ENCODE measurements at regions not wholly inside any gene's neighbourhood (a gene's known extent, or its start where the extent isn't known, plus 50 kb on each side); places are given as distances from the start of the nearest gene placed in this dataset.

DNA sequence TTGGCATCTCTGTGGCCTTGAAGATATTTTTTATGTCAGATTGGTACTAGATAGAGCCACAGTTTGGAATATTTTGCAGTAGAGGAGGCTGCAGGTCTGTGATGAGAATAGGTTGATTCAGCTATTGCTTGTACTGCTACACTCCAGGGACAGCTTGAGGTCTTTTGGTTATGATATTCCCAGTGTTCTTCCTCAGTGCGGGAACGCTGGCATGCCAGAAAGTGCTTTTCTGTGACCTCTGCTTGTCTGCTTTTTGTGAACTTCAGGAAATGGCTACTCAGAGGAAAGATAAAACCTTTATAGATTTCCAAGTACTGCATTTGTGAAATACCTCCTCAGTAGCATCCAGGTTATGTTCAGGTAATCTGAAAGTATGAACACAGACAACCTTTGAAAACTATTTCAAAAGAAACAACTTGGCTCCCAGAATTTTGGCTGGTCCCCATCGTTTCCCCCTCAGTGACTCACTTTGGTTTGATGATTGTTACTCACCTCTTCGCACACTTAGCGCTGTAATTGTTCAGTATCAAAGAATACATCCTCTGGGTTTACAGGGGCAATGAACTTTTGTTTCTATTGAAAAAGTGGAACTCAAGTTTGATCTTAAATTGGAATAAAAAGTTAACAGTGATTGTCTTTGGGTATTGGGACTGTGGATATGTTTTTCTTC lies 191.4 kb downstream of the HIPK3 start:
- no peak overlapping the region for H3K4me2 ChIP-seq (ENCODE audit: low read length)
- H3K23ac ChIP-seq (ENCODE audit: low read length): no peak overlapping the region

DNA sequence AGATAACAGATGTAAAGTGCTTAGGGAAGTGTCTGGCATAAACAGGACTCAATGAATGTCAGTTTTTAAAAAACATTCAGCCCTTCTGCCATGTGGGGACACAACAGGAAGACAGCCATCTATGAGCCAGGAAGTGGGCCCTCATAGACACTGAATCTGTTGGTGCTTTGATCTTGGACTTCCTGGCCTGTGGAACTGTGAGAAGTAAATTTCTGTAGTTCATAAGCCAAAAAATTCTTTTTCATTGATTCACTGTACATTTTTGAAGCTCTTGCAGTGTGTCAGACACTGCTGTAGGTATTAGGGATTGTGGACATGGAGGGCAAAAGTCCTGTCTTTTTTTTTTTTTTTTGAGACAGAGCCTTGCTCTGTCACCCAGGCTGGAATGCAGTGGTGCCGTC lies 188.6 kb downstream of the HIPK3 start:
- no CpG with 5 or more reads among the region's 1 CpG for WGBS (ENCODE audit: extremely low coverage, insufficient coverage, low lambda C conversion rate)
- no peak overlapping the region for H2BK5ac ChIP-seq (ENCODE audit: low read length)
- no peak overlapping the region for H3K4ac ChIP-seq (ENCODE audit: low read depth, low read length)
- H3K4me1 ChIP-seq (ENCODE audit: control insufficient read depth, low read depth, low read length): no peaks in the 10 kb centered on the region
- H3K27me3 ChIP-seq (ENCODE audit: insufficient read depth, low read length, poor library complexity): no peaks in the 10 kb centered on the region
- H2AK5ac ChIP-seq (ENCODE audit: low read length): no peak overlapping the region
- H3K18ac ChIP-seq (ENCODE audit: low read length): no peak overlapping the region
- no peak overlapping the region for H3K23ac ChIP-seq (ENCODE audit: low read length)
- H3K4me3 ChIP-seq (ENCODE audit: low read length): no peak overlapping the region
- H3K4me2 ChIP-seq (ENCODE audit: low read length): no peak overlapping the region
- no peak overlapping the region for H3K27ac ChIP-seq (ENCODE audit: low read depth, low read length)
- no peak overlapping the region for H3K9ac ChIP-seq (ENCODE audit: low read length)
- H3K79me1 ChIP-seq (ENCODE audit: low read length): no peaks in the 10 kb centered on the region
- no peak overlapping the region for H4K5ac ChIP-seq (ENCODE audit: low read length)
- H3K79me2 ChIP-seq (ENCODE audit: control insufficient read depth, insufficient read depth, low read length): no peaks in the 10 kb centered on the region
- no peaks in the 10 kb centered on the region for H3K36me3 ChIP-seq (ENCODE audit: control insufficient read depth, insufficient read depth, low read length)
- no peak overlapping the region for H3K56ac ChIP-seq (ENCODE audit: low read length)
- H2BK15ac ChIP-seq (replicated peaks; ENCODE audit: low read depth): no peak overlapping the region
- H2BK120ac ChIP-seq (ENCODE audit: low read depth, low read length): no peak overlapping the region
- H4K8ac ChIP-seq (ENCODE audit: low read depth, low read length): no peak overlapping the region
- DNase-seq: no peak

More for the DNA sequence above, 191.4 kb downstream of the HIPK3 start:
- Histone ChIP-seq H3K4ac (ENCODE audit: low read depth, low read length) (no peak overlapping the region), H3K79me2 (ENCODE audit: control insufficient read depth, insufficient read depth, low read length) (no peaks in the 10 kb centered on the region), H3K27me3 (ENCODE audit: insufficient read depth, low read length, poor library complexity) (no peaks in the 10 kb centered on the region), H2BK15ac (replicated peaks; ENCODE audit: low read depth) (no peak overlapping the region), H4K8ac (ENCODE audit: low read depth, low read length) (no peak overlapping the region), H3K4me3 (ENCODE audit: low read length) (no peak overlapping the region), H3K27ac (ENCODE audit: low read depth, low read length) (no peak overlapping the region), H3K18ac (ENCODE audit: low read length) (no peak overlapping the region), H3K9ac (ENCODE audit: low read length) (no peak overlapping the region), H3K79me1 (ENCODE audit: low read length) (no peaks in the 10 kb centered on the region), H3K36me3 (ENCODE audit: control insufficient read depth, insufficient read depth, low read length) (no peaks in the 10 kb centered on the region), H3K4me1 (ENCODE audit: control insufficient read depth, low read depth, low read length) (no peaks in the 10 kb centered on the region), H4K5ac (ENCODE audit: low read length) (no peak overlapping the region), H2AK5ac (ENCODE audit: low read length) (no peak overlapping the region), H2BK120ac (ENCODE audit: low read depth, low read length) (no peak overlapping the region), H2BK5ac (ENCODE audit: low read length) (no peak overlapping the region), H3K56ac (ENCODE audit: low read length) (no peak overlapping the region)
- WGBS (ENCODE audit: extremely low coverage, insufficient coverage, low lambda C conversion rate): no CpG with 5 or more reads among the region's 5 CpGs
- no peak for DNase-seq

DNA sequence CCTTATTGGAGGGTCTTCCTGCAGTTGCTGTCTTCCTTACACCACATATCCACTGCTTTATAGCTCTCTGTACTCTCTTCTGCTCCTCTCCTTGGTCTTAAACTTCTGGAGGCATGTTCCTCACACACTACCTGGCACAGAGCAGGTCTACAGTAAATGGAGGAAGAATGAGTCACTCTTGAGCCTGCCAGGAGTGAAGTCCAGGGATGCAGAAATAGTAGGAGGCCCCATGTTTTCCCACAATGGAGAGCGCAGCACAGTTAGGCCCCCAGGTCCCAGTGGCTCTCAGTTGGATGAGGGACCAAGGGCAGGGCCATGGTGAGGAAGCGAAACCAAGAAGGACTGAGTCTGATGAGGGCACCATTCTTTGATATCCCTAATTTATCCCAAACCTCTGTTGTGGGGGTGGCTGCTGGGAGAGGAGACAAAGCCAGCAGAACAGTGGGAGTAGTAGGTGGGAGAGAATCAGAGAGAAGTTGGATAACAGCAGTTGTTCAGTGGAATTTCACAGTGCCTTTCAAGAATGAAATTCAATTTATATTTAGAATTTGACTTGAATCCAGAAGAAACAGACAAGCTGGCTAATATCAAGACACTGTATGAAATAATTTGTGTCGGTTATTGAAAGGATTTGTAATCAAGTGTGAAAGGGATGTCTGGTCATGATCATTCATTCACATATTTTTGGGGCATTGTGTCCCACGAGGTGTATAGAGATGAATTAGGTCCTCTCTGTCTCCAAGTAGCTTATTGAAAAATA lies 187.8 kb downstream of the HIPK3 start:
- no peak overlapping the region for H3K18ac ChIP-seq (ENCODE audit: low read length)
- H2AK5ac ChIP-seq (ENCODE audit: low read length): no peak overlapping the region
- no peak overlapping the region for H3K4me3 ChIP-seq (ENCODE audit: low read length)
- H3K4me1 ChIP-seq (ENCODE audit: control insufficient read depth, low read depth, low read length): no peaks in the 10 kb centered on the region
- no peaks in the 10 kb centered on the region for H3K36me3 ChIP-seq (ENCODE audit: control insufficient read depth, insufficient read depth, low read length)
- H4K8ac ChIP-seq (ENCODE audit: low read depth, low read length): no peak overlapping the region
- no peak overlapping the region for H3K56ac ChIP-seq (ENCODE audit: low read length)
- H3K4ac ChIP-seq (ENCODE audit: low read depth, low read length): no peak overlapping the region
- H2BK15ac ChIP-seq (replicated peaks; ENCODE audit: low read depth): no peak overlapping the region
- no peak for DNase-seq
- WGBS (ENCODE audit: extremely low coverage, insufficient coverage, low lambda C conversion rate): no CpG with 5 or more reads among the region's 4 CpGs
- no peak overlapping the region for H2BK5ac ChIP-seq (ENCODE audit: low read length)
- H3K9ac ChIP-seq (ENCODE audit: low read length): no peak overlapping the region
- H2BK120ac ChIP-seq (ENCODE audit: low read depth, low read length): no peak overlapping the region
- H3K23ac ChIP-seq (ENCODE audit: low read length): no peak overlapping the region
- H3K79me2 ChIP-seq (ENCODE audit: control insufficient read depth, insufficient read depth, low read length): no peaks in the 10 kb centered on the region
- H4K5ac ChIP-seq (ENCODE audit: low read length): no peak overlapping the region
- no peak overlapping the region for H3K27ac ChIP-seq (ENCODE audit: low read depth, low read length)
- H3K4me2 ChIP-seq (ENCODE audit: low read length): no peak overlapping the region
- H3K79me1 ChIP-seq (ENCODE audit: low read length): no peaks in the 10 kb centered on the region
- no peaks in the 10 kb centered on the region for H3K27me3 ChIP-seq (ENCODE audit: insufficient read depth, low read length, poor library complexity)

DNA sequence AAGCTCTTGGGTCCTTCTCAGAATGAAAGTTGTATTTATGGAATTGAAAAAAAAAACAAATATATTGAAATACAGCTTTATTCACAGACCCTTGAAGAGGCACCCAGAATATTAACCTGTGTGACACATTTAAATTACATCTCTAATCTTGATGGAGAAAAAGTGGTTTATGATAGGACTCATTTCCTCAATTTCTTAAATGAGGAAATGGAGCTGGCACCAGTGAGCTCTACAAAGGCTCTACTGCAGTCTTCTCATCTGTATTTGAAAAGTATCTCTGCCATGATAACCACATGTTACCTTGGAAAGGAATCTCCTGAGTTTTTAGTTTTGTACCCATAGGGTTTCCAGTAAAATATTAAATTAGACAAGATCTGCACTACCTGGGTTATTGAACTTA lies 186.5 kb downstream of the HIPK3 start:
- no peak overlapping the region for H4K8ac ChIP-seq (ENCODE audit: low read depth, low read length)

DNA sequence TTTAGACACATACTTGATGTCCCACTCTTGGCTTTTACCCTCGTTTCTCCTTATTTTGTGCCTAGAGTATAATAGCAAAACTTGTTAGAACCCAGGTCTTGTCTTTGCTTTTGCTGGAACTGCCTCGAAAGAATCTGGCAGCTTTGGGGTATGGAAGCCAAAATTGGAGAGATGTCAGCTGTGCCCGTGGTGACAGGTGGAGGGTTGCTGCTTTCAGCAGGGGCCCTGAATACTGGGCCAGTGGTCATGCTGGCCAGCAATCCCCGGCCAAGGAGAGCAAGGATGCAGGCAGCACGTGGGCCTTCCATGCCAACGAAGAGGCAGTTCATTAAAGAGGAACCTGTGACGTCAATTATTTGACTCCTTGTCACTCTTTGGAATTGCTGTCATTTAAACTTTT lies 181.1 kb downstream of the HIPK3 start:
- no peak overlapping the region for H3K4ac ChIP-seq (ENCODE audit: low read depth, low read length)
- H3K56ac ChIP-seq (ENCODE audit: low read length): no peak overlapping the region
- H4K5ac ChIP-seq (ENCODE audit: low read length): no peak overlapping the region
- H3K23ac ChIP-seq (ENCODE audit: low read length): no peak overlapping the region
- no peak overlapping the region for H2BK5ac ChIP-seq (ENCODE audit: low read length)
- no peak overlapping the region for H4K8ac ChIP-seq (ENCODE audit: low read depth, low read length)
- no peak overlapping the region for H3K18ac ChIP-seq (ENCODE audit: low read length)
- H3K27me3 ChIP-seq (ENCODE audit: insufficient read depth, low read length, poor library complexity): no peaks in the 10 kb centered on the region
- H3K27ac ChIP-seq (ENCODE audit: low read depth, low read length): no peak overlapping the region
- no peaks in the 10 kb centered on the region for H3K79me1 ChIP-seq (ENCODE audit: low read length)
- H2BK120ac ChIP-seq (ENCODE audit: low read depth, low read length): no peak overlapping the region
- H3K4me2 ChIP-seq (ENCODE audit: low read length): no peak overlapping the region
- WGBS (ENCODE audit: extremely low coverage, insufficient coverage, low lambda C conversion rate): no CpG with 5 or more reads among the region's 7 CpGs
- H2AK5ac ChIP-seq (ENCODE audit: low read length): no peak overlapping the region
- H3K36me3 ChIP-seq (ENCODE audit: control insufficient read depth, insufficient read depth, low read length): no peaks in the 10 kb centered on the region
- H3K4me1 ChIP-seq (ENCODE audit: control insufficient read depth, low read depth, low read length): no peaks in the 10 kb centered on the region
- DNase-seq: no peak
- no peak overlapping the region for H2BK15ac ChIP-seq (replicated peaks; ENCODE audit: low read depth)
- no peak overlapping the region for H3K4me3 ChIP-seq (ENCODE audit: low read length)
- H3K79me2 ChIP-seq (ENCODE audit: control insufficient read depth, insufficient read depth, low read length): no peaks in the 10 kb centered on the region
- H3K9ac ChIP-seq (ENCODE audit: low read length): no peak overlapping the region

More for the DNA sequence above, 186.5 kb downstream of the HIPK3 start:
- H3K4me2 ChIP-seq (ENCODE audit: low read length): no peak overlapping the region
- H3K27me3 ChIP-seq (ENCODE audit: insufficient read depth, low read length, poor library complexity): no peaks in the 10 kb centered on the region
- H2AK5ac ChIP-seq (ENCODE audit: low read length): no peak overlapping the region
- H3K4me1 ChIP-seq (ENCODE audit: control insufficient read depth, low read depth, low read length): no peaks in the 10 kb centered on the region
- no peak overlapping the region for H3K9ac ChIP-seq (ENCODE audit: low read length)
- no peak overlapping the region for H3K23ac ChIP-seq (ENCODE audit: low read length)
- no peaks in the 10 kb centered on the region for H3K36me3 ChIP-seq (ENCODE audit: control insufficient read depth, insufficient read depth, low read length)
- H4K5ac ChIP-seq (ENCODE audit: low read length): no peak overlapping the region
- no peaks in the 10 kb centered on the region for H3K79me1 ChIP-seq (ENCODE audit: low read length)
- no peak overlapping the region for H2BK120ac ChIP-seq (ENCODE audit: low read depth, low read length)
- no peak overlapping the region for H3K4me3 ChIP-seq (ENCODE audit: low read length)
- H3K27ac ChIP-seq (ENCODE audit: low read depth, low read length): no peak overlapping the region
- no peak overlapping the region for H3K4ac ChIP-seq (ENCODE audit: low read depth, low read length)
- H3K18ac ChIP-seq (ENCODE audit: low read length): no peak overlapping the region
- DNase-seq: no peak
- no peak overlapping the region for H3K56ac ChIP-seq (ENCODE audit: low read length)
- no peaks in the 10 kb centered on the region for H3K79me2 ChIP-seq (ENCODE audit: control insufficient read depth, insufficient read depth, low read length)
- H2BK5ac ChIP-seq (ENCODE audit: low read length): no peak overlapping the region
- H2BK15ac ChIP-seq (replicated peaks; ENCODE audit: low read depth): no peak overlapping the region
